BJ (cell line): ENCODE measurements at regions not wholly inside any gene's neighbourhood (a gene's known extent, or its start where the extent isn't known, plus 50 kb on each side); places are given as distances from the start of the nearest gene placed in this dataset.

Experiments
- CTCF ChIA-PET: fragments of 350-600 bp; formaldehyde crosslinking; extraction: SDS; loops from one replicate; lab custom pipeline; 2021; ENCODE audit warnings: antibody characterized with exemption, inconsistent platforms; lab: Yijun Ruan, JAX
- POLR2A ChIA-PET: fragments of 300-600 bp; sonication (Branson Sonifier 250); formaldehyde crosslinking; extraction: SDS; loops from one replicate; lab custom pipeline; 2021; ENCODE audit warnings: antibody characterized with exemption; lab: Charles Lee
- DNase-seq: peaks from one replicate; pipeline ENCODE4 v3.0.0-alpha.2; 2011; ENCODE audit warnings: low read depth
- H3K27me3 ChIP-seq: 2 replicates; pipeline ENCODE4 v1.6.0; 2011; ENCODE audit warnings: low read length; ENCODE audit not compliant: control insufficient read depth, insufficient read depth
- H3K36me3 ChIP-seq: 2 replicates; pipeline ENCODE4 v1.5.1; 2011; ENCODE audit warnings: low read length; ENCODE audit not compliant: control insufficient read depth, insufficient read depth
- H3K4me3 ChIP-seq: 2 replicates; pipeline ENCODE4 v1.5.1; 2011; ENCODE audit warnings: low read depth, mild to moderate bottlenecking, control low read depth, low read length
- TF ChIP-seq, protein P1 (sequence below): IDR thresholded peaks from 2 replicates; pipeline ENCODE4 v1.5.1; 2011; ENCODE audit warnings: low read depth, mild to moderate bottlenecking, control low read depth, inconsistent platforms, low read length, moderate library complexity; ENCODE audit not compliant: insufficient read depth

DNA sequence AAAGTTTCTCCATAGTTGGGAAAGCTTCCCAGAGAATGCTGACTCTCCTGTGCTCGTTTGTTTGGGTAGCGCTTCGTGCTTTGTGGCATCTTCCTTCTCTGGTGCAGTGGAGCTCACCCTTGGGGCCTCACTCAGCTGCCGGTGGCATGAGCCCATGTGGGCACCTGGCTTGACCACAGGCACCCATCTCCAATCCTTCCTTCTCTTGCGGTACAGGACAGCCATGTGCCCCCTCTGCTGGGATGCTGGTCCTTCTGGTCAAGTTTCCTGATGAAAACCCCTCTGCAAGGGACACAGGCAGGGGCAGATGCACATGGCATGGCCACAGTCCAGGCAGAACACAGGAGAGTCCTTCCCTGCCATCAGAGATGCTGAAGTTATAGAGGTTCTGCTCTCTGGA lies 555.9 kb upstream of the HS6ST1 start:
- CTCF ChIA-PET, result no interaction called here
- Histone ChIP-seq H3K4me3 (no peak overlapping the region), H3K27me3 (no peaks in the 10 kb centered on the region), H3K36me3 (no peaks in the 10 kb centered on the region)
- POLR2A ChIA-PET, result no interaction called here
- TF ChIP-seq, protein P1, sequence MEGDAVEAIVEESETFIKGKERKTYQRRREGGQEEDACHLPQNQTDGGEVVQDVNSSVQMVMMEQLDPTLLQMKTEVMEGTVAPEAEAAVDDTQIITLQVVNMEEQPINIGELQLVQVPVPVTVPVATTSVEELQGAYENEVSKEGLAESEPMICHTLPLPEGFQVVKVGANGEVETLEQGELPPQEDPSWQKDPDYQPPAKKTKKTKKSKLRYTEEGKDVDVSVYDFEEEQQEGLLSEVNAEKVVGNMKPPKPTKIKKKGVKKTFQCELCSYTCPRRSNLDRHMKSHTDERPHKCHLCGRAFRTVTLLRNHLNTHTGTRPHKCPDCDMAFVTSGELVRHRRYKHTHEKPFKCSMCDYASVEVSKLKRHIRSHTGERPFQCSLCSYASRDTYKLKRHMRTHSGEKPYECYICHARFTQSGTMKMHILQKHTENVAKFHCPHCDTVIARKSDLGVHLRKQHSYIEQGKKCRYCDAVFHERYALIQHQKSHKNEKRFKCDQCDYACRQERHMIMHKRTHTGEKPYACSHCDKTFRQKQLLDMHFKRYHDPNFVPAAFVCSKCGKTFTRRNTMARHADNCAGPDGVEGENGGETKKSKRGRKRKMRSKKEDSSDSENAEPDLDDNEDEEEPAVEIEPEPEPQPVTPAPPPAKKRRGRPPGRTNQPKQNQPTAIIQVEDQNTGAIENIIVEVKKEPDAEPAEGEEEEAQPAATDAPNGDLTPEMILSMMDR, result no peak
- DNase-seq, result no peak

DNA sequence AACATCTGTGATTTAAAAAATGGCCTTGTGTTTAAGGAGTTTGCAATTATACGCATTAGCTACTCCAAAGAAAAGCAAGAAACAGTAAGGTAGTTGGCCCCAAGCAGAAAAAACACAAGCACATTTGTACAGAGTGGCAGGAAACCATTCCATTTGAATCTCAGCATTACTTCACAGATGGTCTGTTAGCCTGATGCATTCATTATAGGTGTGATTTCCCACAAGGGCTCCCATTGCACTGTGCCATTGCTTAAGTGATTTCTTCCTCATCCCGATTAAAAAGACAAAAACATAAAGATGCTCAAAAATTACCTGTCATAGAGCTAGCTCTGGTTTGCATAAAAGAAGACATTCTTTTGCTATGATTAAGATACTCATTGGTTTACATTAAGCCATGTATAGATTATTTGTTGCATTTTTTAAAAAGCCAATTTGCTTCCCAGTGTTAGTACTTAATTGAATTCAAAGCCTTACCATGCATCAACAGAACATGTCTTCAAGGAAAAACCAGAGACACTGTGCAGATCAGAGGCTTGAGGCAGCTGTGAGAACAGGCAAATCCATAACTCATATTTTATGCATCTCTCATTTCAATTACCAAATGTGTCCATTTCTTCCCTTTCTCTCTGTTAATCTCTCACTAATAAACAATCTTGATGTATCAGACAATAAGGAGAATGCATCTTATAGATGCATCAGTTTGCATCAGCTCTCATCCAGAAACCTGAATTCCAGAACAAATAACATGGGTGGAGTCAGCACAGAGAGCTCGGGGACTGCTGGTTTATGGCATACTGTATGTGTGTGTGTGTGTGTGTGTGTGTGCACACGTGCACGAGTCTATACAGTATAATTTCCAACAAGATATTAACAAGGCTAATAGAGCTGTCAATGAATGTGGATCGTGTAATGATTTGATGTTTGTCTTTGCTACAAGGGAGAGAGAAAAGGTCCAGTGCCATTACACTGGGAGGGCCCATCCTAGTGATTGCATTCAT lies 558.6 kb upstream of the HS6ST1 start:
- TF ChIP-seq, protein P1, result no peak
- POLR2A ChIA-PET, result no interaction called here
- Histone ChIP-seq H3K4me3 (no peak overlapping the region), H3K36me3 (no peaks in the 10 kb centered on the region), H3K27me3 (no peaks in the 10 kb centered on the region)
- DNase-seq, result no peak
- CTCF ChIA-PET, result no interaction called here

DNA sequence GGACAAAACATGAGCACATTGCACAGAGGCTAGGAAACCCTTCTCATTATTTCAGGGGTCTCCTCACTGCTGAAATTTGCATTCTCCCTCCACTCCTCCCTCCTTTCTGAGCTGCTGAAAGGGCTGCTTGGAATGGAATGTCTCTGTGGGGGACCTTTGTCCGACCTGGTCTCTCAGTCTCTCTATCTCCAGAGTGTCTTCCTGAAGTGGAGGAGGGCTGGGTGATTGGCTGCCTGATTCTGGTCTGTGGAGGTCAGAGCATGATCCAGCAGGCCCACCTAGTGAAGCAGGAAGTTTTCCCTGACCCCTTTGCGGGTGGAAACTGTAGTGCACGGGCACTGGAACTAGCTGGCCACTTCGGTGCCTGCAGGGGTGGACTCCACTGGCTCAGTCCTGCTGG lies 560.5 kb upstream of the HS6ST1 start:
- H3K4me3 ChIP-seq, result no peak overlapping the region
- POLR2A ChIA-PET, result no interaction called here
- CTCF ChIA-PET, result no interaction called here
- H3K27me3 ChIP-seq, result no peaks in the 10 kb centered on the region
- DNase-seq, result no peak
- H3K36me3 ChIP-seq, result no peaks in the 10 kb centered on the region
- TF ChIP-seq, protein P1, result no peak

DNA sequence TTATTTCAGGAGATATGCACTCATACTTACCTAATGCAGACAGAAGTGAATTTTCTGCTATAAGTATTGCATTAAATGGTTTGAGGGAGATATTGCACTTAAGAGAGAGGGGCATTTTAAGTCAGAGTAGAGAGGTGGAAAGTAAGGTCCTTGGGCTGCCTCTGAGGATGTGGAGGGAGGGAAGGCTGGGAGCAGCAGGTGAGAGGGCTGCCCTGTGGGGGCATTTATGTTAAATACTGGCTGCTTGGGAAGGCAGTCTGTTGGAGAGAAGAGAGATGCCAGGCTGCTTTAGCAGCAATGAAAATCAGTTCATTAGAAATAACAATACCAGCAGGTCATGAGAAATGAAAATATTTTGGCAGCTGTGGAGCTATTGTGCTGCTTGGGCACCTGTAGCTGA lies 576.2 kb upstream of the HS6ST1 start:
- ChIA-PET CTCF (no interaction called here), POLR2A (no interaction called here)
- H3K27me3 ChIP-seq, result no peaks in the 10 kb centered on the region
- TF ChIP-seq, protein P1, result no peak
- no peak for DNase-seq
- no peak overlapping the region for H3K4me3 ChIP-seq
- no peaks in the 10 kb centered on the region for H3K36me3 ChIP-seq

DNA sequence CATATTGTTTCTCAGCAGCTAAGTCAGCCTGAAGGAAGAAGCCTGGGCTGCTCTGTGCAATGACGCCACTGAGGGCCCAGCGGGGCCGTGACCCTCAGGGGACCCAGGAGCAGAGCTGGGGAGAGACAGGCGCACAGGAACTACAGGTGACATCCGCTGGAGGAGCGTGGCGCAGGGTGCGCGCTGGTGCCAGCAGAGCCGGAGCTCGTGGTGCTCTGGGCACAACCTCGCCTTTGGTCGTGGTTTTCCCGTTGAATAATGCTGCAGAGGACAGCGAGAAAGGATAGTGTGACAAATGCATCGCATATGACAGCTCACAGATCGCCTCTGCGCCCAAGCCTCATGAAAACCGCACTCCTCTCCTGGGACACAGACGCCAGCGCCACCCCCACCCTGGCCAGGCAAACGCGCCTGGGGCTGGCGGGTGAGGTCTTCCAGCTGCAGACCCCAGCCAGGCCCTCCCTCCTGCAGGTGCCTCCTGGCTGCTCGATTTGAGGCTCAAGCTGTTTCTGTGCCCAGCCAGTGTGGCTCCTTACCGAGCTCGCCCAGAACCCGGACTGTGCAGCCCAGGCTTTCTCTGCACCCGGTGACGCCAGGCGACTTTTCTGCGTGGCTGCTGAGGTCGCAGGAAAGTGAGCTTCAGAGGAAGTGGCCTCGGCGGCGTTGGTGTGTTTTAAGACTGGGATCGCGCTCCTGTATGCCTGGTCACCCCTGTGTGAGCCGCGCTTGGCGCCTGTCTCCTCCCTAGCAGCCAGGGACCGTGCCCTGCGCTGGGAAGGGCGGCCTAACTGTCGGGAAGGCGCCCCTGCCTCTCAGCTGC lies 583.1 kb upstream of the HS6ST1 start:
- TF ChIP-seq, protein P1, result no peak
- no peaks in the 10 kb centered on the region for H3K36me3 ChIP-seq
- H3K4me3 ChIP-seq, result no peak overlapping the region
- H3K27me3 ChIP-seq, result no peaks in the 10 kb centered on the region
- CTCF ChIA-PET, result no interaction called here
- POLR2A ChIA-PET, result no interaction called here
- no peak for DNase-seq
